Muscle of leg (tissue), 3 donors: ENCODE measurements at regions not wholly inside any gene's neighbourhood (a gene's known extent, or its start where the extent isn't known, plus 50 kb on each side); places are given as distances from the start of the nearest gene placed in this dataset.

Source experiments
- DNase-seq: peaks from one replicate; pipeline ENCODE4 v3.0.0; 2013
- H3K27ac ChIP-seq: one replicate; pipeline ENCODE4 v1.5.1; 2013; ENCODE audit warnings: mild to moderate bottlenecking, low read length, control low read depth
- H3K27me3 ChIP-seq: one replicate; pipeline ENCODE4 v1.6.1; 2013; ENCODE audit warnings: low read length; ENCODE audit not compliant: control insufficient read depth, insufficient read depth
- H3K36me3 ChIP-seq: one replicate; pipeline ENCODE4 v1.6.1; 2013; ENCODE audit warnings: low read length; ENCODE audit not compliant: control insufficient read depth, insufficient read depth
- H3K4me1 ChIP-seq: one replicate; pipeline ENCODE4 v1.6.1; 2013; ENCODE audit warnings: low read length; ENCODE audit not compliant: control insufficient read depth, insufficient read depth
- H3K4me3 ChIP-seq: one replicate; pipeline ENCODE4 v1.5.1; 2013; ENCODE audit warnings: low read length, control low read depth
- H3K9me3 ChIP-seq: replicated peaks from 2 replicates; pipeline ENCODE4 v1.6.1; 2013; ENCODE audit warnings: low read depth, low read length; ENCODE audit not compliant: control insufficient read depth
- WGBS: methylation state at CpG from one replicate; pipeline ENCODE4 v1.1.5; 2013; ENCODE audit warnings: missing lambda C conversion rate; ENCODE audit not compliant: insufficient coverage; 5-methylcytosine and 5-hydroxymethylcytosine counted together

DNA sequence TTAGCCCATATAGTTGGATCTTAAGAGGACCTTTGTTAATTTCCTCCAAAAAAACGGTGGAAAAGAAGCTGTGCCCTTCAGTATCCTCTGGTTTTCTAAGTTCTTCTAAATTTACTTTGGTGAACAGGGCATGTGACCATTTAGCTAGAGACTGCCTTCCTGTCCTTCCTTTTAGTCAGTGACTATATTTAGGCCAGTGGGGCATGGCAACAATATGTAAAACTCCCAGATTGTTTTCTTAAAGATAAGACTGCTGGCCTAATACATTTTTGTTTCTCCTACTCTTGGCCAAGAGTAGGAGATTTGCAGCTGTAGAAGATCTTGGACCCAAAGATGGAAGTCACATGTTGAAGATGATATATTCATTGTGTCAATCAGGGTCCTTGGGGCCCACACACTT is 325.1 kb upstream of the DCN start:
- DNase-seq = peak; percentile 43
- WGBS = no CpG with 5 or more reads among the region's 1 CpG
- H3K36me3 ChIP-seq = no peaks in the 10 kb centered on the region

GRCh38 chr12:91506452-91506851 is 323.8 kb upstream of the DCN start:
- Histone ChIP-seq H3K36me3 (no peaks in the 10 kb centered on the region), H3K4me3 (no peak overlapping the region), H3K4me1 (no peaks in the 10 kb centered on the region), H3K9me3 (no peaks in the 10 kb centered on the region), H3K27me3 (no peaks in the 10 kb centered on the region), H3K27ac (no peak overlapping the region)
- no CpG with 5 or more reads among the region's 2 CpGs for WGBS
- DNase-seq = no peak

More for the DNA sequence above, 325.1 kb upstream of the DCN start:
- H3K9me3 ChIP-seq = no peaks in the 10 kb centered on the region
- H3K4me3 ChIP-seq = no peak overlapping the region
- no peak overlapping the region for H3K27ac ChIP-seq
- H3K27me3 ChIP-seq = no peaks in the 10 kb centered on the region
- no peaks in the 10 kb centered on the region for H3K4me1 ChIP-seq

DNA sequence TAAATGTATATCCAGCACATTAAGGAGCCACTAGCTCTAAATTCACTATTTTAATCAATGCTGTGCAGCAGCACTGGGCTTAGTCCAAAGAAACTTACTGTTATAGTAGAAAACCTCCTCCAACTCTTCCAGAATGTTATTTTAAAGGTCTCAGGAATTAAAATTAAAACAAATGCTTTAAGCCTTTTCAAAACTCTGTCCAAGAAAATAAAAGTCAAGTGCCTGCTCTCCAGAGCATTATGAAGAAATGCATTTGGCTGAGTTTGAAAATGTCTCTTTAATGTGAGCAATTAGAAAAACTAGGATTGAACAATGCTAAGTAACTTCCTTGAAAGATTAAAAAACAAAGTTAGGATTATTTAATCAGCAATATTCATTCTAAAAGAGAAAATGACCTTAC is 322.4 kb upstream of the DCN start:
- no peaks in the 10 kb centered on the region for H3K27me3 ChIP-seq
- H3K27ac ChIP-seq = no peak overlapping the region
- no peaks in the 10 kb centered on the region for H3K36me3 ChIP-seq
- no peak overlapping the region for H3K4me3 ChIP-seq
- peak; percentile 14 for DNase-seq
- H3K9me3 ChIP-seq = no peaks in the 10 kb centered on the region
- H3K4me1 ChIP-seq = no peaks in the 10 kb centered on the region

GRCh38 chr12:91502208-91502607 is 319.6 kb upstream of the DCN start:
- WGBS = 69% methylated on average over 4 of the region's 4 CpGs
- H3K9me3 ChIP-seq = no peaks in the 10 kb centered on the region
- H3K27me3 ChIP-seq = no peaks in the 10 kb centered on the region
- no peak for DNase-seq
- H3K36me3 ChIP-seq = no peaks in the 10 kb centered on the region
- no peaks in the 10 kb centered on the region for H3K4me1 ChIP-seq
- H3K4me3 ChIP-seq = no peak overlapping the region
- no peak overlapping the region for H3K27ac ChIP-seq

GRCh38 chr12:91496337-91496736 is 313.7 kb upstream of the DCN start:
- no peak overlapping the region for H3K27ac ChIP-seq
- no peaks in the 10 kb centered on the region for H3K36me3 ChIP-seq
- H3K9me3 ChIP-seq = no peaks in the 10 kb centered on the region
- no peaks in the 10 kb centered on the region for H3K4me1 ChIP-seq
- no CpG with 5 or more reads among the region's 3 CpGs for WGBS
- no peaks in the 10 kb centered on the region for H3K27me3 ChIP-seq
- H3K4me3 ChIP-seq = no peak overlapping the region
- DNase-seq = no peak

GRCh38 chr12:91493308-91493707 is 310.7 kb upstream of the DCN start:
- Histone ChIP-seq H3K27me3 (no peaks in the 10 kb centered on the region), H3K27ac (no peak overlapping the region), H3K36me3 (no peaks in the 10 kb centered on the region), H3K4me1 (no peaks in the 10 kb centered on the region), H3K9me3 (no peaks in the 10 kb centered on the region), H3K4me3 (no peak overlapping the region)
- DNase-seq = no peak

- Histone ChIP-seq H3K27ac (no peak overlapping the region), H3K36me3 (no peaks in the 10 kb centered on the region), H3K27me3 (no peaks in the 10 kb centered on the region), H3K4me1 (no peaks in the 10 kb centered on the region), H3K9me3 (no peaks in the 10 kb centered on the region), H3K4me3 (no peak overlapping the region)
- no CpG with 5 or more reads among the region's 1 CpG for WGBS
- peak; percentile 7 for DNase-seq
Observed at GRCh38 chr12:91492648-91493047, 310.0 kb upstream of the DCN start.

GRCh38 chr12:91490667-91491311 is 308.2 kb upstream of the DCN start:
- H3K9me3 ChIP-seq = no peaks in the 10 kb centered on the region
- H3K4me1 ChIP-seq = no peaks in the 10 kb centered on the region
- H3K27ac ChIP-seq = no peak overlapping the region
- no peaks in the 10 kb centered on the region for H3K36me3 ChIP-seq
- WGBS = no CpG with 5 or more reads among the region's 4 CpGs
- H3K4me3 ChIP-seq = no peak overlapping the region
- no peak for DNase-seq
- H3K27me3 ChIP-seq = no peaks in the 10 kb centered on the region

- Histone ChIP-seq H3K36me3 (no peaks in the 10 kb centered on the region), H3K4me1 (no peaks in the 10 kb centered on the region), H3K27ac (no peak overlapping the region), H3K4me3 (no peak overlapping the region), H3K27me3 (no peaks in the 10 kb centered on the region), H3K9me3 (no peaks in the 10 kb centered on the region)
- no peak for DNase-seq
- WGBS = 93% methylated on average over 5 of the region's 6 CpGs
Observed at GRCh38 chr12:91483471-91483985, 300.9 kb upstream of the DCN start.

GRCh38 chr12:91482231-91482630 is 299.6 kb upstream of the DCN start:
- Histone ChIP-seq H3K4me3 (no peak overlapping the region), H3K27me3 (no peaks in the 10 kb centered on the region), H3K36me3 (no peaks in the 10 kb centered on the region), H3K4me1 (no peaks in the 10 kb centered on the region), H3K27ac (no peak overlapping the region), H3K9me3 (no peaks in the 10 kb centered on the region)
- no peak for DNase-seq
- whole genome bisulfite sequencing = no CpG with 5 or more reads among the region's 1 CpG

DNA sequence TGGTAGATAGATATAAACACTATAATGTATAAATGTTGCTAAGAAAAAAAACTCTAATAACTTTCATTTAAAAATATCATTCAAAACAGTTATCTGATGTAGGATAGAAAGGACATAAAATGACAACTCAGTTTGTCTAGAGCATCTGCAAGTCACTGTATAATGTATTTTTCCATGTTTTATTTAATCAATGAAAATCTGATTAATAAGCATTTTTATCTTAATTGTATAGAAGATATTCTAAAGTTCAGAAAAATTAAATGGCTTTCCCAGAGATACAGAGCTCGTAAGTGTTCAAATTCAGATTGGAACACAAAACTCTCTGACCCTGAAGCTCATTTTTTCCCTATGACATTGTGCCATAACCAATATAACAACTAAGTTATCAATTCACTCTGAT is 295.9 kb upstream of the DCN start:
- no peaks in the 10 kb centered on the region for H3K9me3 ChIP-seq
- no peak for DNase-seq
- H3K27ac ChIP-seq = no peak overlapping the region
- no peaks in the 10 kb centered on the region for H3K4me1 ChIP-seq
- no peak overlapping the region for H3K4me3 ChIP-seq
- H3K36me3 ChIP-seq = no peaks in the 10 kb centered on the region
- no CpG with 5 or more reads among the region's 1 CpG for WGBS
- H3K27me3 ChIP-seq = no peaks in the 10 kb centered on the region
